Loucy (cell line): ENCODE measurements at regions not wholly inside any gene's neighbourhood (a gene's known extent, or its start where the extent isn't known, plus 50 kb on each side); places are given as distances from the start of the nearest gene placed in this dataset.

ENCODE experiments used
- H2AFZ ChIP-seq: fragments of 200-600 bp; sonication (generic); 2 replicates; pipeline ENCODE4 v1.6.0; 2016; ENCODE audit warnings: antibody characterized with exemption, mild to moderate bottlenecking, low read length, moderate library complexity
- H3F3A ChIP-seq: fragments of 200-600 bp; 2 replicates; pipeline ENCODE4 v1.6.0; 2016; ENCODE audit warnings: antibody characterized with exemption, low read depth, mild to moderate bottlenecking
- H3K27me3 ChIP-seq: fragments of 200-600 bp; sonication (generic); 2 replicates; pipeline ENCODE4 v1.6.1; 2014; ENCODE audit warnings: low read length, mild to moderate bottlenecking; ENCODE audit not compliant: insufficient read depth, poor library complexity, severe bottlenecking
- H3K36me3 ChIP-seq: fragments of 200-600 bp; sonication (generic); 2 replicates; pipeline ENCODE4 v1.6.1; 2016; ENCODE audit warnings: low read length; ENCODE audit not compliant: insufficient read depth
- H3K4me1 ChIP-seq: fragments of 200-600 bp; sonication (generic); 2 replicates; pipeline ENCODE4 v1.5.1; 2014; ENCODE audit warnings: low read length, mild to moderate bottlenecking; ENCODE audit not compliant: insufficient read depth, poor library complexity, severe bottlenecking
- H3K4me2 ChIP-seq: fragments of 200-600 bp; sonication (generic); 2 replicates; pipeline ENCODE4 v1.6.0; 2014; ENCODE audit warnings: antibody characterized with exemption, low read length, low read depth, mild to moderate bottlenecking; ENCODE audit not compliant: poor library complexity, severe bottlenecking
- H3K4me3 ChIP-seq: fragments of 200-600 bp; sonication (generic); 2 replicates; pipeline ENCODE4 v1.5.1; 2014; ENCODE audit warnings: low read length, mild to moderate bottlenecking, mixed read lengths; ENCODE audit not compliant: poor library complexity, severe bottlenecking
- H3K79me2 ChIP-seq: fragments of 200-600 bp; sonication (generic); 2 replicates; pipeline ENCODE4 v1.6.1; 2014; ENCODE audit warnings: low read length; ENCODE audit not compliant: insufficient read depth
- H3K9ac ChIP-seq: fragments of 200-600 bp; sonication (generic); 2 replicates; pipeline ENCODE4 v1.6.0; 2014; ENCODE audit warnings: mild to moderate bottlenecking, low read depth, low read length, moderate library complexity; ENCODE audit not compliant: poor library complexity, severe bottlenecking
- H3K9me2 ChIP-seq: fragments of 200-600 bp; sonication (generic); replicated peaks from 2 replicates; pipeline ENCODE4 v1.6.1; 2016; ENCODE audit warnings: low read depth, low read length, mixed read lengths
- H3K9me3 ChIP-seq: fragments of 200-600 bp; sonication (generic); 2 replicates; pipeline ENCODE4 v1.6.1; 2014; ENCODE audit warnings: mild to moderate bottlenecking, antibody characterized with exemption, low read length, low read depth; ENCODE audit not compliant: insufficient read depth
- H4K20me1 ChIP-seq: fragments of 200-600 bp; sonication (generic); 2 replicates; pipeline ENCODE4 v1.6.0; 2014; ENCODE audit warnings: antibody characterized with exemption, low read length, mild to moderate bottlenecking; ENCODE audit not compliant: insufficient read depth, poor library complexity, severe bottlenecking
- CTCF ChIP-seq: fragments of 200-600 bp; sonication (generic); conservative IDR thresholded peaks from 2 replicates; pipeline ENCODE4 v1.5.1; 2014; ENCODE audit warnings: mild to moderate bottlenecking, antibody characterized with exemption, low read length
- EZH2phosphoT487 ChIP-seq: fragments of 200-600 bp; IDR thresholded peaks from 2 replicates; pipeline ENCODE4 v1.6.1; 2018; ENCODE audit warnings: antibody characterized with exemption, mild to moderate bottlenecking, moderate library complexity, borderline replicate concordance

GRCh38 chr2:18136881-18137475 lies 258.5 kb downstream of the KCNS3 start:
- Histone ChIP-seq H3K4me3 (no peak overlapping the region), H2AFZ (no peak overlapping the region), H4K20me1 (no peaks in the 10 kb centered on the region), H3K9me3 (no peaks in the 10 kb centered on the region), H3K9ac (no peak overlapping the region), H3K4me2 (no peak overlapping the region), H3K9me2 (no peaks in the 10 kb centered on the region), H3F3A (no peaks in the 10 kb centered on the region), H3K36me3 (no peaks in the 10 kb centered on the region), H3K79me2 (no peaks in the 10 kb centered on the region), H3K27me3 (no peaks in the 10 kb centered on the region), H3K4me1 (no peaks in the 10 kb centered on the region)
- TF ChIP-seq EZH2phosphoT487: no peak
- no peak for TF ChIP-seq CTCF

GRCh38 chr2:18133310-18133709 lies 254.8 kb downstream of the KCNS3 start:
- Histone ChIP-seq H3K4me2 (no peak overlapping the region), H4K20me1 (no peaks in the 10 kb centered on the region)

GRCh38 chr2:18132697-18133096 lies 254.2 kb downstream of the KCNS3 start:
- no peak overlapping the region for H3K9ac ChIP-seq
- no peak overlapping the region for H3K4me3 ChIP-seq
- no peaks in the 10 kb centered on the region for H3K9me3 ChIP-seq
- no peaks in the 10 kb centered on the region for H3K27me3 ChIP-seq
- no peak overlapping the region for H3K4me2 ChIP-seq
- H4K20me1 ChIP-seq: no peaks in the 10 kb centered on the region
- no peaks in the 10 kb centered on the region for H3K9me2 ChIP-seq
- H2AFZ ChIP-seq: no peak overlapping the region
- H3K36me3 ChIP-seq: no peaks in the 10 kb centered on the region
- no peaks in the 10 kb centered on the region for H3K79me2 ChIP-seq
- no peak for TF ChIP-seq EZH2phosphoT487
- TF ChIP-seq CTCF: no peak
- no peaks in the 10 kb centered on the region for H3K4me1 ChIP-seq
- no peaks in the 10 kb centered on the region for H3F3A ChIP-seq

More at GRCh38 chr2:18133310-18133709, 254.8 kb downstream of the KCNS3 start:
- no peaks in the 10 kb centered on the region for H3F3A ChIP-seq
- H3K27me3 ChIP-seq: no peaks in the 10 kb centered on the region
- H3K79me2 ChIP-seq: no peaks in the 10 kb centered on the region
- H2AFZ ChIP-seq: no peak overlapping the region
- no peaks in the 10 kb centered on the region for H3K9me2 ChIP-seq
- H3K9me3 ChIP-seq: no peaks in the 10 kb centered on the region
- H3K4me1 ChIP-seq: no peaks in the 10 kb centered on the region
- TF ChIP-seq CTCF (no peak), EZH2phosphoT487 (no peak)
- H3K4me3 ChIP-seq: no peak overlapping the region
- no peak overlapping the region for H3K9ac ChIP-seq
- H3K36me3 ChIP-seq: no peaks in the 10 kb centered on the region
